HFFc6 (cell line): ENCODE measurements at regions not wholly inside any gene's neighbourhood (a gene's known extent, or its start where the extent isn't known, plus 50 kb on each side); places are given as distances from the start of the nearest gene placed in this dataset.
"Not testable (repeated sequence)": the region's sequence is repeated elsewhere in the genome, so short reads cannot be mapped to it uniquely, and the experiment has no call there.

Experiments
- DNase-seq: peaks from one replicate; pipeline ENCODE4 v3.0.0-alpha.2; 2018
- H3K27ac Mint-ChIP-seq: 2 replicates; pipeline ENCODE4 v1.8.0; 2020; ENCODE audit warnings: mild to moderate bottlenecking, mixed read lengths
- H3K27me3 Mint-ChIP-seq: 2 replicates; pipeline ENCODE4 v1.8.0; 2021; ENCODE audit warnings: mild to moderate bottlenecking, moderate library complexity, mixed read lengths; ENCODE audit not compliant: insufficient read depth
- H3K36me3 Mint-ChIP-seq: 2 replicates; pipeline ENCODE4 v1.8.0; 2021; ENCODE audit warnings: low read depth, mixed read lengths
- H3K4me1 Mint-ChIP-seq: 2 replicates; pipeline ENCODE4 v1.8.0; 2020; ENCODE audit warnings: low read depth, mixed read lengths
- H3K4me3 Mint-ChIP-seq: 2 replicates; pipeline ENCODE4 v1.8.0; 2020; ENCODE audit warnings: mild to moderate bottlenecking, moderate library complexity, mixed read lengths
- H3K9me3 Mint-ChIP-seq: 2 replicates; pipeline ENCODE4 v1.8.0; 2020; ENCODE audit warnings: mild to moderate bottlenecking, mixed read lengths
- TF ChIP-seq, protein P1 (sequence below): fragments of 200-600 bp; sonication (generic); IDR thresholded peaks from 2 replicates; pipeline ENCODE4 v1.5.0; 2021; ENCODE audit warnings: antibody characterized with exemption, mild to moderate bottlenecking

DNA sequence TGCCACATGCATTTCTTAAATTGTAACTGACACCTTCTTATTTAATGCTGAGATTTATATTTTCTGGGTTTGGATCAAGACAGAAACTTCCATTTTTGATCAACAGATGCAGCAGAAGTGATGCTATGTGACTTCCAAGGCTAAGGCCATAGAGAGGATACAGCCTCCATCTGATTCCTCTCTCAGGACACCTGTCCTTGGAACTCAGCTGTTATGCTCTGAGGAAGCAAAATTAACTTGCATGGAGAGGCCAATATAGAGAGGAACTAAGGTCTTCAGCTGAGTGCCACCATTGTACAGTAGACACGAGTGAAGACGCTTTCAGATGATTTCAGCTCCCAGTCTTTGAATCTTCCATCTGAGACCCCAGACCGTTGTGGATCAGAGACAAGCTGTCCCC is 296.9 kb upstream of the TBL1XR1 start:
- no peak overlapping the region for H3K27ac Mint-ChIP-seq
- H3K4me3 Mint-ChIP-seq: no peak overlapping the region
- TF ChIP-seq, protein P1, sequence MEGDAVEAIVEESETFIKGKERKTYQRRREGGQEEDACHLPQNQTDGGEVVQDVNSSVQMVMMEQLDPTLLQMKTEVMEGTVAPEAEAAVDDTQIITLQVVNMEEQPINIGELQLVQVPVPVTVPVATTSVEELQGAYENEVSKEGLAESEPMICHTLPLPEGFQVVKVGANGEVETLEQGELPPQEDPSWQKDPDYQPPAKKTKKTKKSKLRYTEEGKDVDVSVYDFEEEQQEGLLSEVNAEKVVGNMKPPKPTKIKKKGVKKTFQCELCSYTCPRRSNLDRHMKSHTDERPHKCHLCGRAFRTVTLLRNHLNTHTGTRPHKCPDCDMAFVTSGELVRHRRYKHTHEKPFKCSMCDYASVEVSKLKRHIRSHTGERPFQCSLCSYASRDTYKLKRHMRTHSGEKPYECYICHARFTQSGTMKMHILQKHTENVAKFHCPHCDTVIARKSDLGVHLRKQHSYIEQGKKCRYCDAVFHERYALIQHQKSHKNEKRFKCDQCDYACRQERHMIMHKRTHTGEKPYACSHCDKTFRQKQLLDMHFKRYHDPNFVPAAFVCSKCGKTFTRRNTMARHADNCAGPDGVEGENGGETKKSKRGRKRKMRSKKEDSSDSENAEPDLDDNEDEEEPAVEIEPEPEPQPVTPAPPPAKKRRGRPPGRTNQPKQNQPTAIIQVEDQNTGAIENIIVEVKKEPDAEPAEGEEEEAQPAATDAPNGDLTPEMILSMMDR: no peak
- H3K27me3 Mint-ChIP-seq: peaks cover 3% of the 10 kb centered on the region
- no peak for DNase-seq
- H3K4me1 Mint-ChIP-seq: peaks cover 11% of the 10 kb centered on the region
- no peaks in the 10 kb centered on the region for H3K36me3 Mint-ChIP-seq
- H3K9me3 Mint-ChIP-seq: no peaks in the 10 kb centered on the region

DNA sequence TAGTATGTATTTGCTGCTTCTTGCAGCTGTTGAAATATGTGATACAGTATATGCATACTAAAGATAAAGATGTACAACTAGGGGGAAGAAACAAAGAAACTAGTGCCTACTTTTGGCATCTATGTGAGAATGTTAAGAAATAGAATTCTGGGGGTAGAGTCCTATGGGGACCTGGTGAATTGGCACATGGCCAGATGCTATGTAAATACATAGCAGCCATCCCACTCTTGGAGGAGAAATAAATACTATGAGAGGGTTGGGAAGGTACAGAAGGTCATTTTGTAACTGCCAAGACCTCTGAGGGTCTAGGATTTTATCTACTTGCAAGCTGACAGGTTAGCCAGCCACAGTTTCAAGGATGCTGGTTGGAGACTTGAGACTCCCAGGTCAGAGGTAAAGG is 298.3 kb upstream of the TBL1XR1 start:
- no peak overlapping the region for H3K4me3 Mint-ChIP-seq
- H3K27me3 Mint-ChIP-seq: peaks cover 3% of the 10 kb centered on the region
- H3K4me1 Mint-ChIP-seq: peaks cover 11% of the 10 kb centered on the region
- no peaks in the 10 kb centered on the region for H3K9me3 Mint-ChIP-seq
- TF ChIP-seq, protein P1: no peak
- H3K27ac Mint-ChIP-seq: no peak overlapping the region
- DNase-seq: no peak
- no peaks in the 10 kb centered on the region for H3K36me3 Mint-ChIP-seq

DNA sequence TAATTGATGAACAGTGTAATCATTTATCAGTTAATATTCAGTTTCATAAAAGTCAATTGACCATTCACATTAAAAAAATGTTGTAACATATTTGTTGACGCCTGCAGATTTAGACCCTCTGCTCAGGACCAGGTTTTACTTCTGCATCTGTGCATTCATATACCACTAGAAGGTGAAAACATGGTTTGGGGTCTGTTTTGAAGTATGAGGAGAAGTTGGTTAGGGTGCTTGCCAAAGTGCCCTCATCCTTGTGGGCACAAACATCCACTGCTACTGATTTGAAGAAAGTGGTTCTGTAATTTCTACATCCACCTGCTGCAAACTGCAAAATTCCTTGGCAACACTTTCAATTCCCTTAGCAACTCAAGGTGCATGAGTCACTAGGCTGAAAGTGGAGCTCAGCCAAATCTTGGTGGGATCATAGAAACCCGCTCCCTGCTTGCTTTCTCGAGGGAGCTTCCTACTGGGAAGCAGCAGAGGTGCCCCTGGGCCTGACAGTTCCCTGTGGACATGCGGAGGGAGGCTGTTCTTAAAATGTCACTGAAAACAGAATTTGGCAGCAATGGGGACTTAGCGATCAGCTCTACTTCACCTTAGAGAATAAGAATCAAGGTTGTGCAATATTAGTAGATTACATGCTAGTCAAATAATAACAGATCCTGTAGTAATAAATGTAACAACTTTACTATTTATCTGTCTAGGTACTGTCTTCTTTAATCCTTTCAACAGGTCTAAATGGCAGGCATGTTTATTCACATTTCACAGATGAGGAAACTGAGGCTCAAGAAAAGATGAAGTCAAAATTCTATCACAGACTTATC is 301.0 kb upstream of the TBL1XR1 start:
- TF ChIP-seq, protein P1: no peak
- Mint-ChIP-seq H3K27ac (no peak overlapping the region), H3K9me3 (no peaks in the 10 kb centered on the region), H3K27me3 (no peaks in the 10 kb centered on the region; the same call in 1 of the 2 replicates), H3K4me1 (no peaks in the 10 kb centered on the region), H3K4me3 (no peak overlapping the region), H3K36me3 (no peaks in the 10 kb centered on the region)
- DNase-seq: no peak

DNA sequence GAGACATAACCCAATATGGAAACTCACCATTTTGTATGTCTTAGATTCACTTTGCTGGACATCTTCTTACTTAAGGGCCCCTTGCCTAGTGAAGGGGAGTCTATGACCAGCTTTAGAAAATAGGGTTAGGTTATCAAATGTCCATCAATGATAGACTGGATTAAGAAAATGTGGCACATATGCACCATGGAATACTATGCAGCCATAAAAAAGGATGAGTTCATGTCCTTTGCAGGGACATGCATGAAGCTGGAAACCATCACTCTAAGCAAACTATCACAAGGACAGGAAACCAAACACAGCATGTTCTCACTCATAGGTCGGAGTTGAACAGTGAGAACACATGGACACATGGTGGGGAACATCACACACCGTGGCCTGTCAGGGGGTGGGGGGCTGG is 301.8 kb upstream of the TBL1XR1 start:
- H3K9me3 Mint-ChIP-seq, H3K36me3 Mint-ChIP-seq, H3K27ac Mint-ChIP-seq, H3K4me1 Mint-ChIP-seq, H3K27me3 Mint-ChIP-seq, DNase-seq, H3K4me3 Mint-ChIP-seq: not testable (repeated sequence)

DNA sequence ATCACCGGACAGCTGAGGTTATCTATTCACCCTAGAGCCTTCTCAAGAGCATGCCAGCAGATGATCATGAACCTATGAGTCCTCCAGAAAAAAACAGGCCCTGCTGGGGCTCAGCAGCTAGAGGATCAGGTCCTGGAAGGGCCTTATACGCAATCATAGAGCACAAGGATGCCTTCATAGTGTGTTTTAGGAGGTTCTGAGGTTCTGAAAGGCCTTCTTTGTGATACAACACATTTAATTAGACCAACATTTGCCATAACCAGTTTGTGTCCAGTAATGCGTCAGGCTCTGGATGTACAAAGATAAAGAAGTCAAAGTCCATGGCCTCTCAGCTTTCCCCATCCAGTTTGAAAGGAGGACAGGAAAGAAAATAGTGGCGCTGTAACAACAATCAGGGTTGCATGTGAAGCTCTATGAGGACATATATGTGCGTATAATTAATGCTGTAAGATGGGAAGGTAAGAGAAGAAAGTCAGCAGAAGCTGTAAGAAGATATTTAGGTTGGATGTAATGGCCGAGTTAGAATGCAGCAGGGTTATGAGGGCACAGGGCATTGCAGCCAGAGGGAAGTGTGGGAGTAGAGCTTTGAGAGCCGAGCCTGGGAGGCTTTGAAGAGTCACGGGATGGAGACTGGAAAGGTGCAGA is 302.6 kb upstream of the TBL1XR1 start:
- Mint-ChIP-seq H3K4me3 (no peak overlapping the region), H3K4me1 (no peaks in the 10 kb centered on the region), H3K9me3 (no peaks in the 10 kb centered on the region), H3K27me3 (no peaks in the 10 kb centered on the region; the same call in 1 of the 2 replicates), H3K36me3 (no peaks in the 10 kb centered on the region), H3K27ac (no peak overlapping the region)
- DNase-seq: no peak
- TF ChIP-seq, protein P1: no peak

DNA sequence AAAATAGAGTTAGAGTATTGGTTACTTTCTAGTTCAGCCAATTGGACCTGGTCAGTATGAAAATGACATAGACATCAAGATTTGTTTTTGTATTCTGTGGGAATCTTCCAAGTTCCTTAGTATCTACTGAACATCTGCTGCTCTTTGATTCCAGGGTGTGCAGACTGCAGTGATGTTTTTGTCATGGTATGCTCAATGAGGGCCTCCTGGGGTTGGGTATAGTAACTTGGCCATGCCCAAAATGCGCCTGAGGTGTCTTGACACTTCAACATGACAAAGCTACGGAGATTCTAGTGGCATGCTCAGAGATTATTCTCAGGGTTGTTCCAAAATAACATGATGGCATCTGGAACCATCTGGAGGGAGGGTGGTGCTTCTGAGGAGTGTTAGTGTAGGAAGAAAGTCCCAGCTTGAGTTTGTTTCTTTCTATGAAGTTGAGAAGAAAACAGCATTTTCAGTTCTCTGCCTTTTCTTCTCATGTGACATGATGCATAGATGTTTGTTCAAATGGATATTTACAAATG is 313.5 kb upstream of the TBL1XR1 start:
- Mint-ChIP-seq H3K27me3 (peaks cover 2% of the 10 kb centered on the region; the same call in 1 of the 2 replicates), H3K4me3 (no peak overlapping the region), H3K27ac (no peak overlapping the region), H3K9me3 (no peaks in the 10 kb centered on the region), H3K4me1 (no peaks in the 10 kb centered on the region; the same call in 1 of the 2 replicates), H3K36me3 (no peaks in the 10 kb centered on the region)
- DNase-seq: no peak
- TF ChIP-seq, protein P1: no peak
